Kidney epithelial cell (primary cell): ENCODE measurements at regions not wholly inside any gene's neighbourhood (a gene's known extent, or its start where the extent isn't known, plus 50 kb on each side); places are given as distances from the start of the nearest gene placed in this dataset.
"Not testable (repeated sequence)": the region's sequence is repeated elsewhere in the genome, so short reads cannot be mapped to it uniquely, and the experiment has no call there.

Source experiments
- DNase-seq: peaks from one replicate; pipeline ENCODE4 v3.0.0-alpha.2; 2010; ENCODE audit warnings: low read depth
- H3K27me3 ChIP-seq: 2 replicates; pipeline ENCODE4 v1.6.0; 2011; ENCODE audit warnings: low read length; ENCODE audit not compliant: control insufficient read depth, insufficient read depth
- H3K36me3 ChIP-seq: 2 replicates; pipeline ENCODE4 v1.5.1; 2011; ENCODE audit warnings: low read length; ENCODE audit not compliant: control insufficient read depth, insufficient read depth
- H3K4me3 ChIP-seq: 2 replicates; pipeline ENCODE4 v1.5.1; 2011; ENCODE audit warnings: low read depth, mild to moderate bottlenecking, control low read depth, low read length
- TF ChIP-seq, protein P1 (sequence below): IDR thresholded peaks from 2 replicates; pipeline ENCODE4 v1.5.1; 2011; ENCODE audit warnings: mild to moderate bottlenecking, moderate library complexity, low read length, control low read depth, inconsistent platforms; ENCODE audit not compliant: insufficient read depth, poor library complexity, severe bottlenecking

DNA sequence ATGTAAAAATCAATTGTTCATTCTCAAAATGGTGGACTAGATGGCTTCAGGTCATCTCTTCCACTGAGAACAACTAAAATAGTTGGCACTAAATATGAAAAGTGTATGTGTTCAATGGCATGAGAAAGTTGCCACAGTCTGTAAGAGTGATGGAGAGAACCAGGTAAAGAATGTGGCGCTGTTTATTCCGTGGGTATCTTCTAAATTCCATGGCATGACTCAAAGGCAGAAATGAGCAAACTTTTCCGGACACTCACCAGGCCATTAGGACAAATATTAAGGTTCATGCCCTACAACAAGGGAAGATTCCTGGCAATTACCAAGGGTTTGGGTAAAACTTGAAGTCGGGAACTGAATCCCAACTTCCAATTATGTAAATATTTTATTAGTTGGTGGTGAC is 825.4 kb upstream of the CDH6 start:
- Histone ChIP-seq H3K27me3 (no peaks in the 10 kb centered on the region), H3K36me3 (no peaks in the 10 kb centered on the region), H3K4me3 (no peak overlapping the region)
- DNase-seq, result no peak
- TF ChIP-seq, protein P1, sequence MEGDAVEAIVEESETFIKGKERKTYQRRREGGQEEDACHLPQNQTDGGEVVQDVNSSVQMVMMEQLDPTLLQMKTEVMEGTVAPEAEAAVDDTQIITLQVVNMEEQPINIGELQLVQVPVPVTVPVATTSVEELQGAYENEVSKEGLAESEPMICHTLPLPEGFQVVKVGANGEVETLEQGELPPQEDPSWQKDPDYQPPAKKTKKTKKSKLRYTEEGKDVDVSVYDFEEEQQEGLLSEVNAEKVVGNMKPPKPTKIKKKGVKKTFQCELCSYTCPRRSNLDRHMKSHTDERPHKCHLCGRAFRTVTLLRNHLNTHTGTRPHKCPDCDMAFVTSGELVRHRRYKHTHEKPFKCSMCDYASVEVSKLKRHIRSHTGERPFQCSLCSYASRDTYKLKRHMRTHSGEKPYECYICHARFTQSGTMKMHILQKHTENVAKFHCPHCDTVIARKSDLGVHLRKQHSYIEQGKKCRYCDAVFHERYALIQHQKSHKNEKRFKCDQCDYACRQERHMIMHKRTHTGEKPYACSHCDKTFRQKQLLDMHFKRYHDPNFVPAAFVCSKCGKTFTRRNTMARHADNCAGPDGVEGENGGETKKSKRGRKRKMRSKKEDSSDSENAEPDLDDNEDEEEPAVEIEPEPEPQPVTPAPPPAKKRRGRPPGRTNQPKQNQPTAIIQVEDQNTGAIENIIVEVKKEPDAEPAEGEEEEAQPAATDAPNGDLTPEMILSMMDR, result no peak

DNA sequence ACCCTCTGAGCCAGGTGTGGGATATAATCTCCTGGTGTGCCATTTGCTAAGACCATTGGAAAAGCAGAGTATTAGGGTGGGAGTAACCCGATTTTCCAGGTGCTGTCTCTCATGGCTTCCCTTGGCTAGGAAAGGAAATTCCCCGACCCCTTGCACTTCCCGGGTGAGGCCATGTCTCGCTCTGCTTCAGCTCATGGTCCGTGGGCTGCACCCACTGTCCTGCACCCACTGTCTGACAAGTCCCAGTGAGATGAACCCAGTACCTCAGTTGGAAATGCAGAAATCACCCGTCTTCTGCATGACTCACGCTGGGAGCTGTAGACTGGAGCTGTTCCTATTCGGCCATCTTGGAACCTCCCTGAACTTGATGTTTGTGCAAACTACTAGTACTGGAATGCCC is 828.5 kb upstream of the CDH6 start:
- not testable (repeated sequence) for DNase-seq, H3K4me3 ChIP-seq, H3K36me3 ChIP-seq

DNA sequence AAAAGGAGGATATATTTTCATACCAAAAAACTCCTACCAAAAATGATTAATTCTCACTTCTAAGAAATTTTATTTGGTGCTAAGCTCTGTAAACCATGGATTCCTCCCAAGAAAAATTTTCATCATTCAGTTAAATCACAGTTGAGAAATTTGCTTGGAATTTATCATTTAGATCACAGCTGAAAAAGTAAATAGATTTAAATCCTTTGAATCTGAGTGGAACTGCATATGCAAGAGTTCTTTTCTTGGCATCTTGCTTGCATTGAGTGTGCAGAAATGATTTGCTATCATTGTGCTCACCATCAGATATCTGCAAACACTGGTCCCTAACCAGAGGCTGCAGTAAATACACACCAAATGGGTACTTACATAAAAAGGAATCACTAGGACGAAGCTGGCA is 836.1 kb upstream of the CDH6 start:
- TF ChIP-seq, protein P1, result no peak
- Histone ChIP-seq H3K36me3 (no peaks in the 10 kb centered on the region), H3K27me3 (no peaks in the 10 kb centered on the region), H3K4me3 (no peak overlapping the region)
- no peak for DNase-seq

More for the DNA sequence above, 828.5 kb upstream of the CDH6 start:
- H3K27me3 ChIP-seq, result not testable (repeated sequence)

DNA sequence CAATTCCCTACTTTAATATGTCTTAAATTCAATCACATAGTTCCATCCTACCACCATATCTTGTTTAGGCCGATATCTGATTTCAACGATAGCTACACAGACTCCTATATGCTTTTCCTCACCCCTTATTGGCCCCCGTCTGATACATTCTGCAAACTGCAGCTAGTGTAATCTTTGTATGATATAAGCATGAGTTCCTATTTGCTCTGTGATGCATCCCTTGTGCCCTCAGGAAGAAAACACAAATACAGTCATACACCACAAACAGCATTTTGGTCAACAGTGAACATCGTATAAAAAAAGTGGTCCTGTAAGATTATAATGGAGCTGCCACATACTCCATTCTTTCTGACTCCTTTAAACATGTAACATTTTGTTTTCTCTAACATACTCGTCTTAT is 837.8 kb upstream of the CDH6 start:
- H3K4me3 ChIP-seq, result no peak overlapping the region
- TF ChIP-seq, protein P1, result no peak
- H3K27me3 ChIP-seq, result no peaks in the 10 kb centered on the region
- no peak for DNase-seq
- H3K36me3 ChIP-seq, result no peaks in the 10 kb centered on the region

DNA sequence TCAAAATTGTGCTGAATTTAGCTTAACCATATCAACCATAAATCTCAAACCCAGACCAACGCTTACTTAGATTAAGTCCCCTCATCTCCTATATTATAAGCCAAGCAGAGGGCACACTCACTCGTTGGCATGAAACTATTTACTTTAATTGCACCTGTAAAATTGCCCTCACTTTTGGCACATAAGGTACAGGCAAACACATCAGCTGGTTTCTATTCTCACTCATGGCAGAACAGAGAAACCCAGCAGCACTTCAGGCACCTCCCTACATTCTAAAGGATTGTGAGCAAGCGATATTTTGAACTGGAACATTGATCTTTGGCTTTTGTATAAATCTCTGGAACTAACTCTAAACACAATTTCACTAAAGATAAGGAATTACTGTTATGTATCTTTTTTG is 845.6 kb upstream of the CDH6 start:
- no peaks in the 10 kb centered on the region for H3K27me3 ChIP-seq
- no peak for DNase-seq
- H3K36me3 ChIP-seq, result no peaks in the 10 kb centered on the region
- no peak overlapping the region for H3K4me3 ChIP-seq
- TF ChIP-seq, protein P1, result no peak

DNA sequence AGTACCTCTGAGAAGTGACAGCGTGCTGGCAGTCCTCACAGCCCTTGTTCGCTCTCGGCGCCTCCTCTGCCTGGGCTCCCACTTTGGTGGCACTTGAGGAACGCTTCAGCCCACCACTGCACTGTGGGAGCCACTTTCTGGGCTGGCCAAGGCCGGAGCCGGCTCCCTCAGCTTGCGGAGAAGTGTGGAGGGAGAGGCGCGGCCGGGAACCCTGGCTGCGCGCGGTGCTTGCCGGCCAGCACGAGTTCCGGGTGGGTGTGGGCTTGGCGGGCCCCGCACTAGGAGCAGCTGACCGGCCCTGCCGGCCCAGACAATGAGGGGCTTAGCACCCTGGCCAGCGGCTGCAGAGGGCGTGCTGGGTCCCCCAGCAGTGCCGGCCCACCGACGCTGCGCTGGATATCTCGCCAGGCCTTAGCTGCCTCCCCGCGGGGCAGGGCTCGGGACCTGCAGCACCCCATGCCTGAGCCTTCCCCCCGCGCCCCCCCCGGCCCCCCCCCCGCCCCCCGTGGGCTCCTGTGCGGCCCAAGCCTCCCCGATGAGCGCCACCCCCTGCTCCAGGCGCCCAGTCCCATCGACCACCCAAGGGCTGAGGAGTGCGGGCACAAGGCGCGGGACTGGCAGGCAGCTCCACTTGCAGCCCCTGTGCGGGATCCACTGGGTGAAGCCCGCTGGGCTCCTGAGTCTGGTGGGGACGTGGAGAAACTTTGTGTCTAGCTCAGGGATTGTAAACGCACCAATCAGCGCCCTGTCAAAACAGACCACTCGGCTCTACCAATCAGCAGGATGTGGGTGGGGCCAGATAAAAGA is 847.7 kb upstream of the CDH6 start:
- H3K36me3 ChIP-seq, H3K4me3 ChIP-seq, DNase-seq, H3K27me3 ChIP-seq: not testable (repeated sequence)

DNA sequence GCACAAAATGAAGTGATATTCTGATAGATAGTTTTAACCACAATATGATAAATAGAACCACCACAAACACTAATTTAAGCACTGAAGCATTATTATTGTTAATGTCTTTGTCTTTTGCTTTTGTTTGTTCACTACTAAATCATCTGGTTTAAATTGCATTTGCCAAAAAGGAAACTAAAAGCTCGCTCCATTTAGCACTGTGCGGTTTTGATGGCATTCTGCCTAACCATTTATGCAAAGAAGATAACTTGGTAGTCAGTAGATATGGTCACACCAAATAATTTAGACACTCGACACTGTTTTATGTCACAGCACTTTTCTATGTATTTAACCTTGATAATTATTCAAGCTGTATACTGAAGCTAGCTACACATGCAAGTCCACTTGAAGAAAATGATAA is 849.8 kb upstream of the CDH6 start:
- DNase-seq, result no peak
- Histone ChIP-seq H3K36me3 (no peaks in the 10 kb centered on the region), H3K27me3 (no peaks in the 10 kb centered on the region), H3K4me3 (no peak overlapping the region)
- TF ChIP-seq, protein P1, result no peak
